COLO668 (cell line): ENCODE measurements at regions not wholly inside any gene's neighbourhood (a gene's known extent, or its start where the extent isn't known, plus 50 kb on each side); places are given as distances from the start of the nearest gene placed in this dataset.

Source experiments
- DNase-seq: peaks from one replicate; lab custom pipeline; 2025; ENCODE audit not compliant: unreplicated experiment; lab: John Stamatoyannopoulos, UW

GRCh38 chr13:44240611-44241145 is 132.9 kb upstream of the SERP2 start:
- no peak for DNase-seq

GRCh38 chr13:44241638-44242037 is 132.0 kb upstream of the SERP2 start:
- DNase-seq = no peak

GRCh38 chr13:44242766-44243165 is 130.9 kb upstream of the SERP2 start:
- DNase-seq = no peak

- peak; percentile 91 for DNase-seq
Observed at GRCh38 chr13:44243198-44243857, 130.3 kb upstream of the SERP2 start.

GRCh38 chr13:44244288-44244687 is 129.3 kb upstream of the SERP2 start:
- DNase-seq = no peak

DNA sequence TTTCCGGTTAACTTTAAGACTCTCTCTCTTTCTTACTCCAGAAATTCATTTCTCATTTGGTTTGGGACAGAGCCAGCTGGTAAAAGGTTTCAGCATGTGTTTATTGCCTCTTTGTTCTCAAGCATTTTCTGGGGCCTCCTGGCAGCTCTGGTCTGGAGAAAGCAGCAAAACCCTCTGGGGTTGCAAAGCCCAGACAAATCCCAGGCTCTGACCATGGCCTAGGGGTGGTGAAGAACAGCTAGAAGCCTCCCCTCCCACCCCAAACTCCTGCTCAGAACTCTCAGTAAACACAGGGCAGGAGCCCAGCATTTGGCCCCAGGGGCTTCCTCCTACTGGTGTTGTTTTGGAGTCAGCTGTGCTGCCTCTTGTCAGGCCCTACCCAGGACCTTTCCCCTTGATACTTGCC is 124.2 kb upstream of the SERP2 start:
- no peak for DNase-seq

DNA sequence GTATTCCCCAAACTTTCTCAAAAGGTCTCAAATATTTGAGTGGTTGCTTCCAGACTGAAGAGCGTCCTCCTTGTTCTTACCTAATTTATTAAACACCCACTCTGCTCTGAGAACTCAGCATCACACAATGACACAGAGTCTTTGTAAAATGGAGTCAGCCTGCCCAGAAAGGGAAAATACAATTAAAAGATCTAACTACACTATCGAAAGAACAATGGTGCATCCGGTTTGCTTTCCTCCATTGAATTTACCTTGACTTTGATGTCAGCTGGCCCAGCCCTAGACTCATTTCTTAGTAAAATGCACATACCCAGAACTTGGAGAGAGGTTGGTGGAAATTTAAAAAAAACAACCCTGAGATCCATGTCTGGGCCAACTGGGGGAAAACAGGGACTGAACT is 120.7 kb upstream of the SERP2 start:
- DNase-seq = no peak

DNA sequence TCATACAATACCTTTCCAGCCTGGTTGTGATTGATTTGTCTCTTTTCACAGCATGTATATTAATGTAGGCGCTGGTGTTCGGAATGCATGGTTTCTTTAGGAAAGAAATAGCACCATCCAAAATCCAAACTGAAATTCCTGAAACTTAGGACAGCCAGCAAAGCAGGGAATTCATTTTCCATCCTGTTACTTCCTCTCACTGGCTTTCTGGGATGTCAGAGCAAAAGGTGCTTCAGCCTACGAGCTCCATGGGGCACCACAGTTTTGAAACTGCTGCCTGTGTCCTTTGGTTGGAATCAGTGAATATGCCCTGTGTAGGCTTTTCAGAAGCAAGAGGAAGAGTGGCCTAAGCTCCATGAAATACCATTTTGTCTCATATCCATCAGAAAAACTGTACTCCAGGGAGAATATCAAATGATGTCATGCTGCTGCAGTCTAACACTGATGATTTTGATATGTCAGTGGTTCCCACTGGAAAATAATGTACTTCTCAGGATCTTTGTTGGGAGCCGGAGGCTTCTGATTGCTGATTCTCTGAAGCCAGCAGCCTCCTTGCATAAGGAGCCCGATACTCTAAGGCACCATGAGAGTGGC is 117.8 kb upstream of the SERP2 start:
- DNase-seq = no peak

DNA sequence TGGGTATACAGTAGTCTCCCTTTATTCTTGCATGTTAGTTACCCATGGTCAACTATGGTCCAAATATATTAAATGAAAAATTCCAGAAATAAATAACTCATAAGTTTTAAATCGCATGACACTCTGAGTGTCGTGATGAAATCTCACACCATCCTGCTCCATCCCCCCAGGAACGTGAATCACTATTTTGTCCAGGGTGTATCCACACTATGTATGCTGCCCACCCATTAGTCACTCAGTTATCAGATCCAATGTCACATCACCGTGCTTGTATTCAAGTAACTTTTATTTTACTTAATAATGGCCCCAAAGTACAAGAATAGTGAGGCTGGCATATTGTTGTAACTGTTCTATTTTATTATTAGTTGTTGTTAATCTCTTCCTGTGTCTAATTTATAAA is 115.8 kb upstream of the SERP2 start:
- no peak for DNase-seq

DNA sequence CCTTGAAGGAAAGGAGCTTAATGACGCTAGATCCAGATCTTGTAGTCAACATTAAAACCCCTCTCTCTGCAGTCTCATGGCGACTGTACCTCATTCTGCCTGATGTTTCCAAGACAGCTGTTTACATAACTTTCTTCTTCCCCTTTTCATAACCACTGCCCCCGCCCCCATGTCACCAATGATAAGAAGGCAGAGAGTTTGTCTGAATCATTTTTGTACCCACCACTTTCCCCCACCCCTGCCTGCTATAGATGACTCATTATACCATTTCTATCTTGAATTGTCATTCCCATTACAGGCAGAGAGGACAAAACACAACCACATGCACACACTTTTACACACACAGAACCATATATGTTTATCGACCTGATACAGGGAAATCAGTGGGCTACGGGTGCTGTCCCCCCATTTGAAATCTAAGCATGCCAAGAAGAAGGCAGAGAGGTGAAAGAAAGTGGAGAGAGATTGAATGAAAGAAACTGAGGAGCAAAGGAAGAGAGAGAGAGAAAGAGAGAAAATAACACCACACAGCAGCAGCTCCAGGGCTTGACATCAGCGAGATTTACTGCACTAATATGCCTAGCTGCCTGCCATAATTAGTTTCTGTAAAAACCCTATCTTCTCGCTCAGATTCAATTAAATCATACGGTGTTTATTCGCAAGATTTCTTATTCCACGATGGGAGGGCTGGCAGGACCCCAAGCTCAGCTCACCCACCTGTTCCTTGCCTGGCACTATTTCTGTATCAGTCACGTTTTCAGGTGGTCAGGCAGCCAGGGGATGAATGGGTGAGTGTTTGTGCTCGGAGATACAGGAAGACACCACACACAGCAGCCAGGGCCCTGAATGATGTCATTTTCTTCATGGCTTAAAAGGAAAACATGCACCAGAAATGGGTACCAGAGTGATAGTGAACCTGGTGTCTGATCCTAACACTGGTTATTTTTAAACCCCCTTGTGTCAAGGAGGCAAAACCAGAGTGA is 114.3 kb upstream of the SERP2 start:
- no peak for DNase-seq

GRCh38 chr13:44260336-44260735 is 113.3 kb upstream of the SERP2 start:
- DNase-seq = no peak

- no peak for DNase-seq
Observed at GRCh38 chr13:44263751-44264620, 109.6 kb upstream of the SERP2 start.

DNA sequence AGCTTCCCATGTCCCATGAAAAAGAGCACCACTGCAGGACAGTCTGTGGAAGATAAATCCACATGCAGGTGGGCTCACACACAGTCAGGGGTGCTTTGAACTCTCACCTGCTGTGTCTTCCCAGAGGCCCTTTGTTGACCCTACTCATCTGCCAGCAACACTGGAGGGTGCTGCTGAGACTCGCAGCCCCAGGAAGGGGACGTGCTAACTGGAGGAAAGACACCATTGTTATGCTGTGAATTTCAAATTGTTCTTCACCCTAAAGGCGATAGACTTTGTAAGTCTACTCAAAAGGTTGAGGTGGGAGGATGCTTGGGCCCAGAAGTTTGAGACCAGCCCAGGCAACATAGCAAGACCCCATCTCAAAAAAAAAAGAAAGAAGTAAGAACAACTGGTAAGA is 107.3 kb upstream of the SERP2 start:
- no peak for DNase-seq

DNA sequence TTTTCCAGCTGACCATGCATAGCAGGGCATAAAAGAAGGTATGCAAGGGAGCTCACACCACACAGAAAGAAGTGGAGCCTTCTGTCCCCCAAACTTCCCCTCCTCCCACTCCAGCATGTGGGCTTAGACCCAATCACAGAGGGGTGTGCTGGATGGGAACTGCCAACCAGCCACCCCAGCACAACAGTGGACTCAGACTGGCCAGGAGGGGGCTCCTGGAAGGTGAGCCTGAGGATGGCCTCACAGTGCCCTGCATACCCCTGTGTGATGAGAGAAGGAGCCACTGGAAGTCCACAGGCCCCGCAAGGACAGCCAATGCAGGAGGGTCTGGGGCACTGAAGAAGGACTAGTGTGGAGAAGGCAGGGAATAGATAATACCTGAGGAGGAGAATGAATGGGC is 106.9 kb upstream of the SERP2 start:
- no peak for DNase-seq

DNA sequence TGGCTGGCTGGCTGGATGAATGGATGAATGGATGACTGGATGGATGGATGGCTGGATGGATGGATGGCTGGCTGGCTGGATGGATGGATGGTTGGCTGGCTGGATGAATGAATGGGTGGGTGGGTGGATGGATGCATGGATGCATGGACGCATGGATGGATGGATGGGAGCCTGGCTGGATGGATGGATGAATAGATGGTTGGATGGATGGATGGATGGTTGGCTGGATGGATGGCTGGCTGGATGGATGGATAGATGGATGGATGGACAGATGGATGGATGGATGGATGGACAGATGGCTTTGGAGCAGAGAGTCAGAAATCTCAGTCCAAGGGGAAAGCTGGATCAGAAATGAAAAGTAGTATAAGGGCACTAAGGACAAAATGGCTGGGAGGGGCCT is 106.4 kb upstream of the SERP2 start:
- no peak for DNase-seq

DNA sequence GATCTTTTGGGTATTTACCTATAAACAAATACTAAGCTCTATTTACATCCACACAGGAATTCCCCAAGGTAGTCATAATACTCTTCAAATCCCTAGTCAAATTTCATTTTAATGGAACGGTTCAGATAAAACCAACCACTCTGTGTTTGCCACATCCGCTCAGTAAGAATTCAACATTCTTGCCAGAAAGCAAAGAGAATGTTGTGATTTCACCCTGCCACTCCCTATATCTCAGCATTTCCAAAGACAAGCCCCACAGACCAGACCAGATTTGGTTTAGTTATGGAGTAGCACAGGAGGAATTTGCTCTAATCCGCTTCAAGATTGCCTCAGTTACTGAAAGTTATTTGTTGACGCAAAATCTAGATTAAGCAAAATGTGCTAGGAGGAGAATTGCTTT is 105.6 kb upstream of the SERP2 start:
- no peak for DNase-seq

DNA sequence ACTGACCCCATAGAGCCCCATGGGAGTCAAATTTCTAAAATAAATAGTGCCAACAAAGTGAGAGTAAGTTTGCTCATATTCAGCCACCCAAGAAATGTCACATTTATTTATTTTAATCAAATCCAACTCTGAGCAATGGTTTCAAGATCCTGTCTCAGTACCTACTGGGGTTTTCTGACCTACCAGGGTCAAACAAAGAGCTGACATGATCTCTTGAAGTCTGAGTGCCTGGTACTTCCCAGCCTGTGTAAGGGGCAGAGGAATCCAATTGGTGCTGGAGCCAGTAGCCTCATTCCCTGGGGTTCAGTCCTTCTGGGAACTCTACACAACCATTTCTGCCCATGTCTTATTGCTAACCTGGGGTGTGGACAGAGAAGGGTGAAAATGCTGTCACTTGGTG is 104.6 kb upstream of the SERP2 start:
- no peak for DNase-seq

DNA sequence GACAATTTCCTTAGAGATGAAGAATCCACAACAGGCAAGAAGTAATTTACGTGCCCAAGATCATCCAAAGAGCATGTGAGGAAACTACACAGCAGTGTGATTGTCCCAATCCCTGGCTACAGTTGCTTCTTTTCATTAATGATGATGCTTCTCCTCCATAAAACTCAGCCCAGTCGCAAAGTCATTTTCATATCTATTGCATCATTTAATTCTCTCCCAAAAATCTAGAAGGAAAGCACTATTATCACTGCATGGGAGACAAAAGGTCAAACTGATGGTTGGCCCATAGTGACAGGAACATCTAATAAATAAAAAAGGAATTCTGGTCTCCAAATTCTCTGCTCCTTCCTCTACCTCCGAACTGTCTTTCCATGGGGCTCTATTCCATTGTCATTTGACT is 103.5 kb upstream of the SERP2 start:
- DNase-seq = no peak

- DNase-seq = no peak
Observed at GRCh38 chr13:44271031-44271455, 102.6 kb upstream of the SERP2 start.

- DNase-seq = no peak
Observed at GRCh38 chr13:44271473-44271872, 102.2 kb upstream of the SERP2 start.

DNA sequence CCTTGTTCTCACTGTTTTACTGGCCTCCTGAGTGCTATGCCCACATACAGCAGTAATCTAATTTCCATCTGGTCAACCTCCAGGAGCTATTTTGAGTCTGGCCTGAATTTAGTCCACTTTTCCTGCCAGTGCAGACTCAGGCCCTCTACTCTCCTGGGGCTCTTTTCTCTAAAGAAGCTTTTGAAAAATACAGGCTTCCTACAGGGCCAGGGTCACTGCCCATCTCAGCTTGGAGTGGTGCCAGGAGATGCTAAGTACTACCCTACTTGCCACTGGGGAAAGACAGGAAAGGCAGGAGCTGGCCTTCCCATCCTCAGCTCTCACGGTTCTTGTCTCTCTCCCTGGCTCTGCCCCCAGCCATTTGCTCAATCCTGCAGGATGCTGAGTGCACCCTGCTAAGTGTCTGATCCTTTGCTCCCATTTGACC is 101.7 kb upstream of the SERP2 start:
- no peak for DNase-seq
